ENCODE measurements at regions not wholly inside any gene's neighbourhood (a gene's known extent, or its start where the extent isn't known, plus 50 kb on each side); places are given as distances from the start of the nearest gene placed in this dataset.

DNA sequence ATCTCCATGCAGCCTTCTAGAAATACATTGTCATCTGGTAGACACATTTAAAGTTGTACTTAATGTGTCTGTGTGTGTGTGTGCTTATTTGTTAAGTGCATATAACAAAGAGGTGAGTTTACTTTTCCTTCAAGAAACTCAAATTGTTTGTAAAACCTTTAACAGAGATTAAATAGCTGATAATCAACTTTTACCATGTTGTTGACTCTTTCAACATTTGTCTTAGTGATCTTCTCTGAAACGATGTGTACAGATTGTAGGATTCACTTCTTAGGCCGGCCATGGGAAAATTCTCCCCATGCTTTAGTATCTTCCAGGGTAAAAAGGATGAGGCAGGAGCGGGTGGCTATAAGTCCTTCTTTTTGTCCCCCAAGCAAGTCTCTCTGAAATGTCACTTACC, 292.9 kb upstream of the MAF start:
- no peak overlapping the region for H3K9ac ChIP-seq (ENCODE audit: extremely low read depth, insufficient read length, low read length)
- no peak for DNase-seq
- Mint-ChIP-seq H3K4me3 (no peak overlapping the region), H3K4me1 (no peaks in the 10 kb centered on the region), H3K27ac (no peak overlapping the region), H3K36me3 (ENCODE audit: insufficient read depth in 1 of 3, low read depth in 3 of 3) (no peaks in the 10 kb centered on the region), H3K9me3 (no peaks in the 10 kb centered on the region), H3K27me3 (ENCODE audit: low read depth) (no peaks in the 10 kb centered on the region; the same call in 1 of the 2 replicates)
- H4K5ac ChIP-seq (ENCODE audit: insufficient read length, low read depth, low read length), result no peak overlapping the region
- H3T11ph ChIP-seq (ENCODE audit: low read length), result no peak overlapping the region
- H3K79me2 ChIP-seq (ENCODE audit: insufficient read depth, low read length), result no peaks in the 10 kb centered on the region
- H3K14ac ChIP-seq (ENCODE audit: insufficient read depth, low read length), result no peak overlapping the region
- H2BK5ac ChIP-seq (ENCODE audit: insufficient read length, low read length), result no peak overlapping the region
- no peak overlapping the region for H2AK5ac ChIP-seq (ENCODE audit: insufficient read length, low read length)
- no peaks in the 10 kb centered on the region for H3K4me1 ChIP-seq (ENCODE audit: insufficient read depth, low read length)
- H3K9me3 ChIP-seq (ENCODE audit: control insufficient read depth, low read depth, low read length), result no peaks in the 10 kb centered on the region
- H3K79me1 ChIP-seq (ENCODE audit: insufficient read depth, low read depth, low read length, poor library complexity, severe bottlenecking), result no peaks in the 10 kb centered on the region
- H2BK120ac ChIP-seq (ENCODE audit: low read depth, low read length, poor library complexity, severe bottlenecking), result no peak overlapping the region
- WGBS (ENCODE audit: extremely low coverage, insufficient read length, low lambda C conversion rate), result no CpG with 5 or more reads among the region's 3 CpGs
- no peak overlapping the region for H3K23ac ChIP-seq (ENCODE audit: insufficient read length, low read depth, low read length)
- H3K23me2 ChIP-seq (ENCODE audit: insufficient read length, low read depth, low read length, poor library complexity, severe bottlenecking), result no peaks in the 10 kb centered on the region
- H3K56ac ChIP-seq (ENCODE audit: insufficient read length, low read depth, low read length), result no peak overlapping the region
- no peak overlapping the region for H3K4me2 ChIP-seq (ENCODE audit: insufficient read depth, insufficient read length, low read length)
- TF ChIP-seq, protein P1, sequence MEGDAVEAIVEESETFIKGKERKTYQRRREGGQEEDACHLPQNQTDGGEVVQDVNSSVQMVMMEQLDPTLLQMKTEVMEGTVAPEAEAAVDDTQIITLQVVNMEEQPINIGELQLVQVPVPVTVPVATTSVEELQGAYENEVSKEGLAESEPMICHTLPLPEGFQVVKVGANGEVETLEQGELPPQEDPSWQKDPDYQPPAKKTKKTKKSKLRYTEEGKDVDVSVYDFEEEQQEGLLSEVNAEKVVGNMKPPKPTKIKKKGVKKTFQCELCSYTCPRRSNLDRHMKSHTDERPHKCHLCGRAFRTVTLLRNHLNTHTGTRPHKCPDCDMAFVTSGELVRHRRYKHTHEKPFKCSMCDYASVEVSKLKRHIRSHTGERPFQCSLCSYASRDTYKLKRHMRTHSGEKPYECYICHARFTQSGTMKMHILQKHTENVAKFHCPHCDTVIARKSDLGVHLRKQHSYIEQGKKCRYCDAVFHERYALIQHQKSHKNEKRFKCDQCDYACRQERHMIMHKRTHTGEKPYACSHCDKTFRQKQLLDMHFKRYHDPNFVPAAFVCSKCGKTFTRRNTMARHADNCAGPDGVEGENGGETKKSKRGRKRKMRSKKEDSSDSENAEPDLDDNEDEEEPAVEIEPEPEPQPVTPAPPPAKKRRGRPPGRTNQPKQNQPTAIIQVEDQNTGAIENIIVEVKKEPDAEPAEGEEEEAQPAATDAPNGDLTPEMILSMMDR (conservative IDR thresholded peaks at IDR 0.05), result no peak
- H2BK20ac ChIP-seq (ENCODE audit: low read depth, low read length, poor library complexity, severe bottlenecking), result no peak overlapping the region
- H4K20me1 ChIP-seq (ENCODE audit: control insufficient read depth, insufficient read depth, insufficient read length), result no peaks in the 10 kb centered on the region
- H3K18ac ChIP-seq (ENCODE audit: insufficient read length, low read depth, low read length), result no peak overlapping the region
- H4K8ac ChIP-seq (replicated peaks; ENCODE audit: insufficient read length, low read depth, low read length), result no peak overlapping the region
- no peaks in the 10 kb centered on the region for H3K27me3 ChIP-seq (ENCODE audit: insufficient read depth, low read length)
- H3K4ac ChIP-seq (ENCODE audit: low read depth, low read length), result no peak overlapping the region
- H2AFZ ChIP-seq (ENCODE audit: low read length), result no peak overlapping the region
- no peak overlapping the region for H3K27ac ChIP-seq (ENCODE audit: insufficient read length, low read depth, low read length)
- no peak overlapping the region for H2BK12ac ChIP-seq (ENCODE audit: insufficient read length, low read depth, low read length)
- H2BK15ac ChIP-seq (ENCODE audit: low read depth, low read length), result no peak overlapping the region
- no peak overlapping the region for H4K91ac ChIP-seq (ENCODE audit: insufficient read length, low read depth, low read length)

Data from H9 (cell line).